GM19023 (cell line): ENCODE measurements at regions not wholly inside any gene's neighbourhood (a gene's known extent, or its start where the extent isn't known, plus 50 kb on each side); places are given as distances from the start of the nearest gene placed in this dataset.

Source experiments
- ATAC-seq: cut with Tn5 transposase; IDR thresholded peaks from one replicate; pipeline ENCODE4 v1.9.1; 2021; ENCODE audit warnings: mild to moderate bottlenecking, moderate library complexity; ENCODE audit not compliant: unreplicated experiment

GRCh38 chr7:17598305-17598704, 299.9 kb downstream of the AHR start:
- no peak for ATAC-seq

GRCh38 chr7:17598846-17599245, 300.4 kb downstream of the AHR start:
- no peak for ATAC-seq

GRCh38 chr7:17599733-17600339, 301.4 kb downstream of the AHR start:
- no peak for ATAC-seq

- no peak for ATAC-seq
These were observed 301.9 kb downstream of the AHR start for GRCh38 chr7:17600340-17600752.

GRCh38 chr7:17601921-17602320, 303.5 kb downstream of the AHR start:
- ATAC-seq: no peak

- no peak for ATAC-seq
These were observed 309.8 kb downstream of the AHR start for GRCh38 chr7:17608114-17608833.

GRCh38 chr7:17611611-17612010, 313.2 kb downstream of the AHR start:
- no peak for ATAC-seq

GRCh38 chr7:17613338-17614041, 315.0 kb downstream of the AHR start:
- ATAC-seq: no peak

- no peak for ATAC-seq
These were observed 318.9 kb downstream of the AHR start for GRCh38 chr7:17617380-17617779.

- no peak for ATAC-seq
These were observed 319.6 kb downstream of the AHR start for GRCh38 chr7:17617857-17618651.

- ATAC-seq: no peak
These were observed 320.2 kb downstream of the AHR start for GRCh38 chr7:17618652-17618974.

GRCh38 chr7:17619196-17619818, 320.9 kb downstream of the AHR start:
- ATAC-seq: no peak

GRCh38 chr7:17620566-17620965, 319.7 kb downstream of the SNX13 start:
- ATAC-seq: no peak

- no peak for ATAC-seq
These were observed 317.8 kb downstream of the SNX13 start for GRCh38 chr7:17622451-17622850.

- ATAC-seq: no peak
These were observed 316.6 kb downstream of the SNX13 start for GRCh38 chr7:17623546-17624185.

GRCh38 chr7:17624379-17624778, 315.9 kb downstream of the SNX13 start:
- no peak for ATAC-seq

- ATAC-seq: no peak
These were observed 315.3 kb downstream of the SNX13 start for GRCh38 chr7:17625043-17625442.

- no peak for ATAC-seq
These were observed 314.1 kb downstream of the SNX13 start for GRCh38 chr7:17626235-17626634.

GRCh38 chr7:17631061-17631460, 309.2 kb downstream of the SNX13 start:
- no peak for ATAC-seq

GRCh38 chr7:17632384-17632783, 307.9 kb downstream of the SNX13 start:
- no peak for ATAC-seq

GRCh38 chr7:17633067-17633466, 307.2 kb downstream of the SNX13 start:
- no peak for ATAC-seq
